H9 (cell line): ENCODE measurements at regions not wholly inside any gene's neighbourhood (a gene's known extent, or its start where the extent isn't known, plus 50 kb on each side); places are given as distances from the start of the nearest gene placed in this dataset.

Experiments
- DNase-seq: peaks from one replicate; pipeline ENCODE4 v3.0.0-alpha.2; 2017
- H2AFZ ChIP-seq: one replicate; pipeline ENCODE4 v1.6.1; 2013; ENCODE audit warnings: mild to moderate bottlenecking, low read length, control low read depth, moderate library complexity
- H2AK5ac ChIP-seq: 2 replicates; pipeline ENCODE4 v1.6.1; 2013; ENCODE audit warnings: low read length, control low read depth, mixed read lengths; ENCODE audit not compliant: insufficient read length
- H2BK120ac ChIP-seq: one replicate; pipeline ENCODE4 v1.6.1; 2013; ENCODE audit warnings: low read depth, mild to moderate bottlenecking, low read length, control low read depth, inconsistent platforms; ENCODE audit not compliant: poor library complexity, severe bottlenecking
- H2BK12ac ChIP-seq: 2 replicates; pipeline ENCODE4 v1.6.1; 2013; ENCODE audit warnings: low read length, control low read depth, mixed read lengths, low read depth; ENCODE audit not compliant: insufficient read length
- H2BK15ac ChIP-seq: 2 replicates; pipeline ENCODE4 v1.6.1; 2013; ENCODE audit warnings: low read depth, low read length, control low read depth
- H2BK20ac ChIP-seq: one replicate; pipeline ENCODE4 v1.6.1; 2013; ENCODE audit warnings: low read depth, mild to moderate bottlenecking, low read length, control low read depth, inconsistent platforms; ENCODE audit not compliant: poor library complexity, severe bottlenecking
- H2BK5ac ChIP-seq: 2 replicates; pipeline ENCODE4 v1.6.1; 2013; ENCODE audit warnings: low read length, control low read depth, mixed read lengths; ENCODE audit not compliant: insufficient read length
- H3K14ac ChIP-seq: 2 replicates; pipeline ENCODE4 v1.6.1; 2013; ENCODE audit warnings: low read length, control low read depth; ENCODE audit not compliant: insufficient read depth
- H3K18ac ChIP-seq: 2 replicates; pipeline ENCODE4 v1.6.1; 2013; ENCODE audit warnings: low read depth, mild to moderate bottlenecking, mixed read lengths, low read length, control low read depth; ENCODE audit not compliant: insufficient read length
- H3K23ac ChIP-seq: 2 replicates; pipeline ENCODE4 v1.6.1; 2013; ENCODE audit warnings: low read length, control low read depth, mixed read lengths, low read depth; ENCODE audit not compliant: insufficient read length
- H3K23me2 ChIP-seq: 2 replicates; pipeline ENCODE4 v1.6.1; 2013; ENCODE audit warnings: low read depth, mild to moderate bottlenecking, mixed read lengths, low read length, control low read depth; ENCODE audit not compliant: insufficient read length, poor library complexity, severe bottlenecking
- H3K27ac ChIP-seq: 2 replicates; pipeline ENCODE4 v1.5.1; 2013; ENCODE audit warnings: low read length, control low read depth, mixed read lengths, low read depth; ENCODE audit not compliant: insufficient read length
- H3K27me3 ChIP-seq: 2 replicates; pipeline ENCODE4 v1.6.1; 2013; ENCODE audit warnings: low read length, control low read depth, inconsistent platforms; ENCODE audit not compliant: insufficient read depth
- H3K4ac ChIP-seq: 2 replicates; pipeline ENCODE4 v1.6.1; 2013; ENCODE audit warnings: low read depth, mild to moderate bottlenecking, control low read depth, inconsistent platforms, low read length, moderate library complexity
- H3K4me1 ChIP-seq: 2 replicates; pipeline ENCODE4 v1.6.1; 2013; ENCODE audit warnings: low read length, control low read depth, inconsistent platforms; ENCODE audit not compliant: insufficient read depth
- H3K4me2 ChIP-seq: 2 replicates; pipeline ENCODE4 v1.6.1; 2013; ENCODE audit warnings: low read length, control low read depth, mixed read lengths; ENCODE audit not compliant: insufficient read length, insufficient read depth
- H3K56ac ChIP-seq: 2 replicates; pipeline ENCODE4 v1.6.1; 2013; ENCODE audit warnings: low read depth, mild to moderate bottlenecking, mixed read lengths, low read length, control low read depth; ENCODE audit not compliant: insufficient read length
- H3K79me1 ChIP-seq: 2 replicates; pipeline ENCODE4 v1.6.1; 2013; ENCODE audit warnings: low read depth, mild to moderate bottlenecking, moderate library complexity, low read length, control low read depth, inconsistent platforms; ENCODE audit not compliant: insufficient read depth, poor library complexity, severe bottlenecking
- H3K79me2 ChIP-seq: 2 replicates; pipeline ENCODE4 v1.6.1; 2013; ENCODE audit warnings: low read length, control low read depth, inconsistent platforms; ENCODE audit not compliant: insufficient read depth
- H3K9ac ChIP-seq: 2 replicates; pipeline ENCODE4 v1.6.1; 2013; ENCODE audit warnings: low read length, control low read depth, mixed read lengths; ENCODE audit not compliant: insufficient read length; ENCODE audit errors: extremely low read depth
- H3K9me3 ChIP-seq: one replicate; pipeline ENCODE4 v1.6.1; 2013; ENCODE audit warnings: low read depth, low read length, inconsistent platforms; ENCODE audit not compliant: control insufficient read depth
- H3T11ph ChIP-seq: one replicate; pipeline ENCODE4 v1.6.1; 2013; ENCODE audit warnings: mild to moderate bottlenecking, low read length, control low read depth, inconsistent platforms
- H4K20me1 ChIP-seq: one replicate; pipeline ENCODE4 v1.6.1; 2013; ENCODE audit not compliant: control insufficient read depth, insufficient read length, insufficient read depth
- H4K5ac ChIP-seq: 2 replicates; pipeline ENCODE4 v1.6.1; 2013; ENCODE audit warnings: low read depth, mild to moderate bottlenecking, mixed read lengths, low read length, control low read depth; ENCODE audit not compliant: insufficient read length
- H4K8ac ChIP-seq: replicated peaks from 2 replicates; pipeline ENCODE4 v1.6.1; 2013; ENCODE audit warnings: low read length, control low read depth, mixed read lengths, low read depth; ENCODE audit not compliant: insufficient read length
- H4K91ac ChIP-seq: 2 replicates; pipeline ENCODE4 v1.6.1; 2013; ENCODE audit warnings: low read depth, mild to moderate bottlenecking, moderate library complexity, mixed read lengths, low read length, control low read depth; ENCODE audit not compliant: insufficient read length
- H3K27ac Mint-ChIP-seq, 3 experiments: 2 replicates in 2 of 3; 3 replicates in 1 of 3; pipeline ENCODE4 v1.8.0; 2020 to 2021; ENCODE audit warnings: mixed read lengths in 3 of 3, mild to moderate bottlenecking in 1 of 3, moderate library complexity in 1 of 3
- H3K27me3 Mint-ChIP-seq: 2 replicates; pipeline ENCODE4 v1.8.0; 2021; ENCODE audit warnings: low read depth, mild to moderate bottlenecking, moderate library complexity, mixed read lengths
- H3K36me3 Mint-ChIP-seq, 3 experiments: 2 replicates in 2 of 3; 3 replicates in 1 of 3; pipeline ENCODE4 v1.8.0; 2020 to 2021; ENCODE audit warnings: low read depth in 3 of 3, mixed read lengths in 3 of 3; ENCODE audit not compliant: insufficient read depth in 1 of 3
- H3K4me1 Mint-ChIP-seq, 2 experiments: 2 replicates each; pipeline ENCODE4 v1.8.0; 2020; ENCODE audit warnings: mixed read lengths in 2 of 2
- H3K4me3 Mint-ChIP-seq, 2 experiments: 2 replicates in 1 of 2; 3 replicates in 1 of 2; pipeline ENCODE4 v1.8.0; 2020 to 2021; ENCODE audit warnings: mild to moderate bottlenecking in 2 of 2, mixed read lengths in 2 of 2, moderate library complexity in 1 of 2
- H3K9me3 Mint-ChIP-seq, 2 experiments: 2 replicates in 1 of 2; 3 replicates in 1 of 2; pipeline ENCODE4 v1.8.0; 2020; ENCODE audit warnings: mild to moderate bottlenecking in 2 of 2, mixed read lengths in 2 of 2, moderate library complexity in 1 of 2
- TF ChIP-seq, protein P1 (sequence below): fragments of 200-600 bp; sonication (generic); conservative IDR thresholded peaks from 3 replicates; pipeline ENCODE4 v1.8.0; 2021; ENCODE audit warnings: antibody characterized with exemption, mild to moderate bottlenecking

DNA sequence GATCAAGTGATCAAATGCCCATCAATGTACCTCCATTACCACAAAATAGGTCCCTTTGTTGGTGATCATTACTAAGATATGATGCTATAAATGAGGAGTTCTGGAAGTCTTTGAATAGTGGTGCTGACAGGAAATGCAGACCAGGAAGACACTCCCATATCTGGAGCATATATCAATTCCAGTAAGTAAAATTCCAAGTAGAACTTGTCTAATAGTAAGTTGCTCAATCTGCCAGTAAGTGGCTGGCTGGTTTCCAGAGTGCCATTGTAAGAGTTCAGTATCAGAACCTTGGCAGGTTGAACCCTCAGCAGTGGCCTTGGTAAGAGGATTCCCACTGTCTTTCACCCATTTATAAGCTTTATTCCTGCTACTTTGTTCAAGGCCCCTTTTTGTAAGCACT lies 379.9 kb upstream of the RBMS3 start:
- Histone ChIP-seq H4K8ac (no peak overlapping the region), H3K18ac (no peak overlapping the region), H3K27me3 (no peaks in the 10 kb centered on the region), H4K5ac (no peak overlapping the region), H3K23ac (no peak overlapping the region), H3K4ac (no peak overlapping the region), H3K9ac (no peak overlapping the region), H2BK20ac (no peak overlapping the region), H3K23me2 (no peaks in the 10 kb centered on the region), H3K14ac (no peak overlapping the region), H3K4me2 (no peak overlapping the region), H2BK5ac (no peak overlapping the region), H2AFZ (no peak overlapping the region), H3K27ac (no peak overlapping the region), H4K20me1 (no peaks in the 10 kb centered on the region), H2AK5ac (no peak overlapping the region), H2BK15ac (no peak overlapping the region), H4K91ac (no peak overlapping the region), H3K9me3 (no peaks in the 10 kb centered on the region), H3T11ph (no peak overlapping the region), H3K79me1 (no peaks in the 10 kb centered on the region), H3K4me1 (no peaks in the 10 kb centered on the region), H2BK12ac (no peak overlapping the region), H3K79me2 (no peaks in the 10 kb centered on the region), H2BK120ac (no peak overlapping the region), H3K56ac (no peak overlapping the region)
- TF ChIP-seq, protein P1, sequence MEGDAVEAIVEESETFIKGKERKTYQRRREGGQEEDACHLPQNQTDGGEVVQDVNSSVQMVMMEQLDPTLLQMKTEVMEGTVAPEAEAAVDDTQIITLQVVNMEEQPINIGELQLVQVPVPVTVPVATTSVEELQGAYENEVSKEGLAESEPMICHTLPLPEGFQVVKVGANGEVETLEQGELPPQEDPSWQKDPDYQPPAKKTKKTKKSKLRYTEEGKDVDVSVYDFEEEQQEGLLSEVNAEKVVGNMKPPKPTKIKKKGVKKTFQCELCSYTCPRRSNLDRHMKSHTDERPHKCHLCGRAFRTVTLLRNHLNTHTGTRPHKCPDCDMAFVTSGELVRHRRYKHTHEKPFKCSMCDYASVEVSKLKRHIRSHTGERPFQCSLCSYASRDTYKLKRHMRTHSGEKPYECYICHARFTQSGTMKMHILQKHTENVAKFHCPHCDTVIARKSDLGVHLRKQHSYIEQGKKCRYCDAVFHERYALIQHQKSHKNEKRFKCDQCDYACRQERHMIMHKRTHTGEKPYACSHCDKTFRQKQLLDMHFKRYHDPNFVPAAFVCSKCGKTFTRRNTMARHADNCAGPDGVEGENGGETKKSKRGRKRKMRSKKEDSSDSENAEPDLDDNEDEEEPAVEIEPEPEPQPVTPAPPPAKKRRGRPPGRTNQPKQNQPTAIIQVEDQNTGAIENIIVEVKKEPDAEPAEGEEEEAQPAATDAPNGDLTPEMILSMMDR, result no peak
- H3K27me3 Mint-ChIP-seq, result no peaks in the 10 kb centered on the region
- peaks cover 3 to 9% (median 4%) of the 10 kb centered on the region in 3 experiments; a peak in 6 of 7 replicates for H3K36me3 Mint-ChIP-seq
- no peak overlapping the region for H3K27ac Mint-ChIP-seq
- no peak overlapping the region for H3K4me3 Mint-ChIP-seq
- no peaks in the 10 kb centered on the region for H3K4me1 Mint-ChIP-seq
- H3K9me3 Mint-ChIP-seq, result peaks cover 0 to 8% of the 10 kb centered on the region in 2 experiments; a peak in 4 of 5 replicates
- DNase-seq, result no peak
